WTC11 (cell line): ENCODE measurements at regions not wholly inside any gene's neighbourhood (a gene's known extent, or its start where the extent isn't known, plus 50 kb on each side); places are given as distances from the start of the nearest gene placed in this dataset.

Experiments used
- ATAC-seq: fragments of 200-7000 bp; cut with Tn5 transposase; 2 replicates; pipeline ENCODE4 v1.10.0; 2021; ENCODE audit warnings: mild to moderate bottlenecking, moderate library complexity
- CTCF ChIA-PET: fragments of 300-600 bp; sonication (Branson Sonifier 250); formaldehyde crosslinking; loops from one replicate; lab custom pipeline; 2021; ENCODE audit warnings: antibody characterized with exemption; lab: Charles Lee
- POLR2A ChIA-PET: fragments of 350-600 bp; sonication (Branson Sonifier 250); formaldehyde crosslinking; loops from one replicate; lab custom pipeline; 2021; ENCODE audit warnings: antibody characterized with exemption; lab: Charles Lee
- DNase-seq: peaks from one replicate; pipeline ENCODE4 v3.0.0; 2021; ENCODE audit warnings: low spot score
- H3K27ac Mint-ChIP-seq: 2 replicates; pipeline ENCODE4 v1.8.0; 2021; ENCODE audit warnings: mixed read lengths
- H3K27me3 Mint-ChIP-seq: 2 replicates; pipeline ENCODE4 v1.8.0; 2021; ENCODE audit warnings: low read depth, mild to moderate bottlenecking, moderate library complexity, mixed read lengths
- H3K36me3 Mint-ChIP-seq: 2 replicates; pipeline ENCODE4 v1.8.0; 2021; ENCODE audit warnings: mixed read lengths
- H3K4me1 Mint-ChIP-seq: 2 replicates; pipeline ENCODE4 v1.8.0; 2022; ENCODE audit warnings: mixed read lengths
- H3K4me3 Mint-ChIP-seq: 2 replicates; pipeline ENCODE4 v1.8.0; 2021; ENCODE audit warnings: mild to moderate bottlenecking, moderate library complexity, mixed read lengths
- H3K9me3 Mint-ChIP-seq: 2 replicates; pipeline ENCODE4 v1.8.0; 2021; ENCODE audit warnings: mixed read lengths
- ATF3 ChIP-seq: sonication (generic); formaldehyde crosslinking; conservative IDR thresholded peaks from 2 replicates; pipeline ENCODE4 v1.8.1; 2022; ENCODE audit warnings: mild to moderate bottlenecking, missing genetic modification reagents
- ATF6 ChIP-seq: sonication (generic); formaldehyde crosslinking; IDR thresholded peaks from 2 replicates; pipeline ENCODE4 v1.8.1; 2023; ENCODE audit warnings: mild to moderate bottlenecking, missing genetic modification reagents
- CDX4 ChIP-seq: fragments of 250-450 bp; sonication (Bioruptor Pico); IDR thresholded peaks from 2 replicates; pipeline ENCODE4 v1.9.0; 2021; ENCODE audit warnings: moderate library complexity, mild to moderate bottlenecking, inconsistent platforms, borderline replicate concordance
- E2F1 ChIP-seq: sonication (generic); formaldehyde crosslinking; IDR thresholded peaks from 2 replicates; pipeline ENCODE4 v1.8.0; 2022; ENCODE audit warnings: mild to moderate bottlenecking, missing genetic modification reagents
- E2F4 ChIP-seq: sonication (generic); formaldehyde crosslinking; IDR thresholded peaks from 2 replicates; pipeline ENCODE4 v1.8.1; 2022; ENCODE audit warnings: low read depth, mild to moderate bottlenecking, moderate library complexity, missing genetic modification reagents, borderline replicate concordance
- EMX1 ChIP-seq: fragments of 250-450 bp; sonication (Bioruptor Pico); IDR thresholded peaks from 2 replicates; pipeline ENCODE4 v1.8.0; 2021; ENCODE audit warnings: mild to moderate bottlenecking
- FOXK1 ChIP-seq: sonication (generic); formaldehyde crosslinking; IDR thresholded peaks from 2 replicates; pipeline ENCODE4 v1.8.0; 2022; ENCODE audit warnings: mild to moderate bottlenecking, moderate library complexity, missing genetic modification reagents
- GTF2I ChIP-seq: fragments of 250-450 bp; sonication (Bioruptor Pico); conservative IDR thresholded peaks from 2 replicates; pipeline ENCODE4 v1.4.0; 2021; ENCODE audit warnings: mild to moderate bottlenecking
- HMGA2 ChIP-seq: fragments of 250-450 bp; sonication (Bioruptor Pico); IDR thresholded peaks from 2 replicates; pipeline ENCODE4 v1.4.0; 2021; ENCODE audit warnings: mild to moderate bottlenecking, moderate library complexity
- KAT7 ChIP-seq: sonication (generic); formaldehyde crosslinking; IDR thresholded peaks from 2 replicates; pipeline ENCODE4 v1.8.1; 2023; ENCODE audit warnings: missing genetic modification reagents, mild to moderate bottlenecking, borderline replicate concordance
- MXD4 ChIP-seq: fragments of 250-450 bp; sonication (Bioruptor Pico); IDR thresholded peaks from 2 replicates; pipeline ENCODE4 v1.8.0; 2021; ENCODE audit warnings: mild to moderate bottlenecking, moderate library complexity, borderline replicate concordance
- NR2C2 ChIP-seq: sonication (generic); formaldehyde crosslinking; IDR thresholded peaks from 2 replicates; pipeline ENCODE4 v1.8.0; 2022; ENCODE audit warnings: mild to moderate bottlenecking, missing genetic modification reagents
- NR3C1 ChIP-seq: sonication (generic); formaldehyde crosslinking; conservative IDR thresholded peaks from 2 replicates; pipeline ENCODE4 v1.8.1; 2023; ENCODE audit warnings: low read depth, mild to moderate bottlenecking, missing genetic modification reagents
- RELA ChIP-seq: sonication (generic); formaldehyde crosslinking; IDR thresholded peaks from 2 replicates; pipeline ENCODE4 v1.8.1; 2022; ENCODE audit warnings: missing genetic modification reagents, mild to moderate bottlenecking, borderline replicate concordance
- SMAD3 ChIP-seq: sonication (generic); formaldehyde crosslinking; IDR thresholded peaks from 2 replicates; pipeline ENCODE4 v1.8.0; 2022; ENCODE audit warnings: missing genetic modification reagents, mild to moderate bottlenecking, borderline replicate concordance
- ZBTB43 ChIP-seq: sonication (generic); formaldehyde crosslinking; IDR thresholded peaks from 2 replicates; pipeline ENCODE4 v1.8.1; 2023; ENCODE audit warnings: mild to moderate bottlenecking, missing genetic modification reagents
- ZMAT4 ChIP-seq: fragments of 250-450 bp; sonication (Bioruptor Pico); IDR thresholded peaks from 2 replicates; pipeline ENCODE4 v1.9.0; 2021; ENCODE audit warnings: mild to moderate bottlenecking
- ZNF121 ChIP-seq: sonication (generic); formaldehyde crosslinking; IDR thresholded peaks from 2 replicates; pipeline ENCODE4 v1.8.0; 2023; ENCODE audit warnings: missing genetic modification reagents
- ZNF232 ChIP-seq: sonication (generic); formaldehyde crosslinking; IDR thresholded peaks from 2 replicates; pipeline ENCODE4 v1.8.0; 2022; ENCODE audit warnings: mild to moderate bottlenecking, missing genetic modification reagents
- ZNF263 ChIP-seq: sonication (generic); formaldehyde crosslinking; IDR thresholded peaks from 2 replicates; pipeline ENCODE4 v1.8.1; 2022; ENCODE audit warnings: low read depth, mild to moderate bottlenecking, moderate library complexity, missing genetic modification reagents
- ZNF512 ChIP-seq: sonication (generic); formaldehyde crosslinking; IDR thresholded peaks from 2 replicates; pipeline ENCODE4 v1.8.1; 2022; ENCODE audit warnings: missing genetic modification reagents, borderline replicate concordance

- DNase-seq (no peak), ATAC-seq (no peak)
- CTCF ChIA-PET, result no interaction called here
- POLR2A ChIA-PET, result no interaction called here
- Mint-ChIP-seq H3K36me3 (peaks cover 14% of the 10 kb centered on the region), H3K27me3 (no peaks in the 10 kb centered on the region), H3K27ac (no peak overlapping the region), H3K9me3 (peaks cover 35% of the 10 kb centered on the region), H3K4me1 (no peaks in the 10 kb centered on the region), H3K4me3 (no peak overlapping the region)
- TF ChIP-seq NR2C2 (CRISPR knock-in tag), result no peak
- TF ChIP-seq FOXK1, result no peak
- no peak for TF ChIP-seq MXD4 (CRISPR knock-in tag)
- no peak for TF ChIP-seq GTF2I
Measured at GRCh38 chr20:24877652-24878051, 71.4 kb upstream of the CST7 start.

- H3K36me3 Mint-ChIP-seq, result peaks cover 24% of the 10 kb centered on the region
- DNase-seq (no peak), ATAC-seq (no peak)
- no peak overlapping the region for H3K27ac Mint-ChIP-seq
- ChIA-PET CTCF (no interaction called here), POLR2A (no interaction called here)
- no peak overlapping the region for H3K4me3 Mint-ChIP-seq
- no peaks in the 10 kb centered on the region for H3K4me1 Mint-ChIP-seq
- no peaks in the 10 kb centered on the region for H3K27me3 Mint-ChIP-seq
- peaks cover 45% of the 10 kb centered on the region for H3K9me3 Mint-ChIP-seq
- TF ChIP-seq EMX1 (CRISPR knock-in tag) (no peak), ATF6 (CRISPR knock-in tag) (no peak), ZNF121 (CRISPR knock-in tag) (no peak), ZBTB43 (CRISPR knock-in tag) (no peak), ATF3 (no peak), ZNF232 (CRISPR knock-in tag) (no peak), NR3C1 (no peak), CDX4 (CRISPR knock-in tag) (no peak), HMGA2 (CRISPR knock-in tag) (no peak), ZNF512 (CRISPR knock-in tag) (no peak), SMAD3 (CRISPR knock-in tag) (no peak), KAT7 (CRISPR knock-in tag) (no peak), ZNF263 (CRISPR knock-in tag) (no peak), ZMAT4 (no peak), RELA (no peak)
Measured at GRCh38 chr20:24878657-24879056, 70.4 kb upstream of the CST7 start.

- Mint-ChIP-seq H3K4me1 (no peaks in the 10 kb centered on the region), H3K4me3 (no peak overlapping the region), H3K36me3 (peaks cover 30% of the 10 kb centered on the region), H3K27me3 (no peaks in the 10 kb centered on the region), H3K27ac (no peak overlapping the region), H3K9me3 (peaks cover 53% of the 10 kb centered on the region)
- TF ChIP-seq E2F4 (CRISPR knock-in tag), result no peak
- no peak for TF ChIP-seq E2F1 (CRISPR knock-in tag)
- DNase-seq, result no peak
- ChIA-PET CTCF (no interaction called here), POLR2A (no interaction called here)
- ATAC-seq, result no peak
Measured at GRCh38 chr20:24879875-24880274, 69.2 kb upstream of the CST7 start.
